Left ventricle myocardium superior (tissue), 1 donor: ENCODE measurements at regions not wholly inside any gene's neighbourhood (a gene's known extent, or its start where the extent isn't known, plus 50 kb on each side); places are given as distances from the start of the nearest gene placed in this dataset.

Source experiments
- ATAC-seq: fragments of 200-7000 bp; cut with Tn5 transposase; one replicate; pipeline ENCODE4 v1.9.1; 2020; ENCODE audit warnings: mild to moderate bottlenecking, moderate library complexity
- DNase-seq: peaks from one replicate; pipeline ENCODE4 v3.0.0-alpha.2; 2020
- intact Hi-C: fragments of 100-400 bp; cut with micrococcal nuclease; formaldehyde crosslinking; loops from one replicate; pipeline ENCODE4 v1.11.0; 2022
- donor health status: DM: no; HTN: yes; CAD: no; lungs with severe emphysema.

- ATAC-seq (no peak), DNase-seq (peak; percentile 12)
Observed at GRCh38 chr10:78997635-78998618, 70.8 kb upstream of the ZMIZ1 start.

GRCh38 chr10:79001082-79001885 is 67.5 kb upstream of the ZMIZ1 start:
- ATAC-seq, result no peak
- peak; percentile 21 for DNase-seq
- intact Hi-C loops, result no loop called here

More at GRCh38 chr10:78997635-78998618, 70.8 kb upstream of the ZMIZ1 start:
- intact Hi-C loops, result no loop called here

DNA sequence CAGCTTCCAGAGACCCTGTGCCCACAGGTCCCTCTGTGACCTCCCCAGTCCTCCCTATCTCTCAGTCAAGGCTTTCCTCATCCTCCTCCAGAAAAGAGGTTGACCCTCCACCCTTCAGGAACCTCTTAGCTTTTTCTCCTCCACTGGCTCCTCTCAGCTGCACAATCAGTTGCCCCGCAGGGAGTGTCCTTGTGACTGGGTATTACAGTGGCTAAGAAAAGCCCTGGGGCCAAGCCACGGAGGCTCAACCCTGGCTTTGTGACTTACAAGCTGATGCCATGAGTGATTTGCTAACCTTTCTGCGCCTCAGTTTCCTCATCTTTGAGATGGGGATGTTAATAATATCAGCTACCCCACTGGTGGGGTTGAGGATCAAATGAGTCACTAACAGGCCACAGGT is 66.4 kb upstream of the ZMIZ1 start:
- no peak for ATAC-seq
- peak; percentile 6 for DNase-seq
- intact Hi-C loops, result no loop called here

- DNase-seq, result peak; percentile 42
- intact Hi-C loops, result no loop called here
- peak; percentile 77 for ATAC-seq
Observed at GRCh38 chr10:79003183-79004100, 65.3 kb upstream of the ZMIZ1 start.

GRCh38 chr10:79004311-79004710 is 64.5 kb upstream of the ZMIZ1 start:
- ATAC-seq (no peak), DNase-seq (peak; percentile 2)
- intact Hi-C loops, result no loop called here

DNA sequence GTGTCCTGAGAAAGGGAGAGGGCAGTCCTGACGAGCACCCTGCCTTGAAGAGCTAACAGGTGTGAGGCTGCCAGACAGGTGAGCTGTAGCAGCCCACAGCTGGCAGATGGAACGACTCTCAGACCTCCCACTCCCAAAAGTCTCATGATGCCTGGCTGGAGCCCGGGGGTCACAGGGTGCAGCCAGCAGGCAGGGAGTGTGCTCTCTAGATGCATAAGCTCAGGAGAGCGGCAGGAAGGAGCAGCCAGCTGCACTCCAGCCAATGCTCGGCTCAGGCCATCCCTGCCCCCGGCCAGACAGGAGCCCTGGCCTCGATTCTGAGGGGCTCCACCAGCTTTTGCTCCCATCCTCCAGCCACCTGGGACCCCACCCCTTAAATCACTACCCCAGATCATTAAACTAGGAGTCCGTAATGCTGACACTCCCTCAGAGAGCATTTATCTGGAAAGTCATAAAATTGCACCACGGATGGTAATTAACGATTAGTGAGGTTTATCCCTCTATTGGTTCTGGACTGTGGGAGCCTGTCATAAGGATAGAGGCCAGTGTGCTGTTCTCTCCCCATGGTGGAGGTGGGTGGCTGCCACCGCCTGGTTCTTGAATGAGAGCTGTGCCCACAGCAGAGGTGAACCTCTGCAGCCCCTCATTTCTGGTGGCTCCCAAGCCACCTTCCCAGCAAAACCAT is 63.5 kb upstream of the ZMIZ1 start:
- DNase-seq (peak; percentile 15), ATAC-seq (no peak)
- intact Hi-C loops, result no loop called here

DNA sequence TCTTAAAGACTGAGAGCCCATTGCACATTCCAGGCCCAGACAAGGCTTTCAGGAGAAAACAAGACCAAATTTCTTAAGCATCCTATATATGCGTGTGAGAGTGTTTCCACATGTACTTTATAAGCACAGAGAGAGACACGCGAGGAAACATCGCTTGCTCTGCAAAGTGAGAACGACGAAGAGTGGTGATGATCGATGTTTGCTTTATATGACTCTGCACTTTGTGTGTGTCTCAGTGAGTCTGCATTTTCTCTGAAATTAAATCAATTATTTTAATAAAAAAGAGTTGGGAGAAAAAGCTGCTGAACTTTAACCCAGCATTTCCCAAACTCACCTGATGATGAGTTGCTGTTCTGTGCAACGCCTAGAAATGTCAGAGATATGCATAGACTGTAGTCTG is 61.7 kb upstream of the ZMIZ1 start:
- intact Hi-C loops, result no loop called here
- ATAC-seq (no peak), DNase-seq (no peak)

DNA sequence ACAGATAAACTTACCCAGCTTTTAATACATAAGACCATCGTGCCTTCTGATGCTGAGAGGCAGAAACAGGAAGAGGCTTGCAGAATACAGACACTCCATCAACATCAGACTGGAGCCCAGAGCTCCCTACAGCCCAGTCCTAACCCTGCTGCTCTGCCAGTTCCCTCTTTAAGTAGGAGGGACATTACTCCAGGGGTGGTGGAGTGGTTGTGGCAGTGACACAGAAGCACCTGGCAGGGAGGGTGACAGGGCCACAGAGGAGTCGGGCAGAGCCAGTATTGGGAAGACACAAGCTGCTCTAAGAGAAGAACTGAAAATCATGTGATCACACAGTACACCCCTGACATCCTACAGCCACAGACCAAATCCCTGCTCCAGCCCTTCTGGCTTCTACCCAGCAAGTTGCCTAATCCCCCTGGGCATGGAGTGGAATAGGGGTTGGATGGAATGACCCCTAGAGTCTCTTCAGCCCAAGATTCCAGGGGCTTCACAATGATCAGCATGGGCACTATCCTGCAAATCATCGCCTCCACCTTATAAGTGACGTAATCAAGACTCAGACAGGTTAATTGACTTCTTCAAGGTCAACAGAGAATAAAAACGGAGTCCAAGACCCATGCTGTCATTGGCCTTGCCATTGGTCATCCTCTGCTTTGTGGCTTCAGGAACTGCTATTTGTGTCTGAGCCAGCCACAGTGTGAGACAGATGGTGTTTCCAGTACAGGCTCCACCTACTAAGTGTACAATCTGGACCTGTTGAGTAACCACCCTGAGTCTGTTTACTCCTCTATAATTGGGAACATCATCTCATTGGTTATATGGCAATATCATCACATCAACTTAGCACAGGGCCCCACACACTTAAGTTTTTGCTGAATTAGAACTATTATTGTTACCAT is 61.1 kb upstream of the ZMIZ1 start:
- peak; percentile 33 for DNase-seq
- intact Hi-C loops, result no loop called here
- ATAC-seq, result peak; percentile 67

GRCh38 chr10:79009145-79009544 is 59.6 kb upstream of the ZMIZ1 start:
- ATAC-seq (no peak), DNase-seq (no peak)
- intact Hi-C loops, result no loop called here

DNA sequence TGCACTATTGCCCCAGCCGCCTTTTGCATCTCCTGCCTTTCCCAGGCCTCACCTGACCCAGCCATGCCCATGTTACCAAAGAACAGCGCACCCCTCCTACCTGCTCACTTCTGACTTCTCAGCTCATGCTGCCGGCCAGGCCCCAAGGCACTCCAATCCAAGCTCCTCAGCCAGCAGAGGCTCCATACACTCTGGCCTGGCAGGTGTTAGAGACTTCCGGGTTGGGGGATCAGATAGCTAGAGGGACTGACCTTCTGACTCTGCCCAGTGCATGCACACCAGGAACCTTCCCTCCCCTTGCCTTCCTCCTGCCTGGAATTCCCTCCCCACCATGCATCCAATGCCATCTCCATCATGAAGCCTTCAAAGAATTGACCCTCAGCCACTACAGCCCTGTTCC is 56.2 kb upstream of the ZMIZ1 start:
- DNase-seq (no peak), ATAC-seq (no peak)
- intact Hi-C loops, result no loop called here

GRCh38 chr10:79013406-79013987 is 55.3 kb upstream of the ZMIZ1 start:
- intact Hi-C loops, result no loop called here
- no peak for ATAC-seq
- DNase-seq, result no peak

DNA sequence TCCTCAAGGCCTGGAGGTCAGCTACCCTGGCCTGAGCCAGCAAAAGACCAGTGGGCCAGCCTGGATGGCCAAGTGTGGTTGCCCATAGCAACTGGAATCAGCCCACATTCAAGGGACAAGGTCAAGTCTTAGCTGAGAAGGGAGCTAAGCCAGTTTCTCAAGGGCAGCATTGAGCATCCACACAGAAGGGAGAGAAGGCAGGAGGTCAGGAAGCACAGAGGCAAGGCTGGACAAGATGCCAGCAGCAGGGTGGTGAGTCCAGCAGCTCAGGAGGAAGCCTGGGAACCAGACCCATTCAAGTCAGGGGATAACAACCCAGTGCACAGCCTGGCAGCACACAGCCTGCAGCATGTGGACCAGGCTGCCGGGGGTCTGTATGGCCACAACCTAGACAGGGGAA is 54.0 kb upstream of the ZMIZ1 start:
- DNase-seq (no peak), ATAC-seq (no peak)
- intact Hi-C loops, result no loop called here

DNA sequence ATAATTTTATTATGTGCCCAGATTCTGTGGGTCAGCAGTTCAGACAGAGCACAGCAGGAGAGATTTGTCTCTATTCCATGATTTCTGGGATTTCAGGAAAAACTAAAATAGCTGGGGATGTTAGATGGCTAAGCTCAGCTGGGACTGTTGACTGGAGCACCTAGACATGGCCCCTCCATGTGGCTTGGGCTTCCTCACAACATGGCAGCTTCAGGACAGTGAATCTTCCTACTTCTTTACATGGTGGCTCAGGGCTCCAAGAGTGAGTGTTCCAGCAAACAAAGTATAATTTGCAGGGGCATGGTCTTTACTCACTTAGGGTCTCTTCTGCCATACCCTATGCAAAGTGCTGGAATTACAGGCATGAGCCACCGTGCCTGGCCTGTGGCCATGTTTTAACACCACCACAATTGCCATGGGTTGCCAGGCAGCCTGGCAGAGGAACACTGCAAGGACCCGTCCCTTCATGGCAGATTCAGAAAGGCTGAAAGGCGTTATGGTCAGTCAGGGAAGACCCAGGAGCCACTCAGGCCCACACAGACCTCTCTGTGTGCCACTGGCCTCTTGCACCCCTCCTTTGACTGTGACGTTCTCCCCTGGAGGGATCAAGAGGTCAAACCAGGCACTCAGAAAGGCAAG is 50.8 kb upstream of the ZMIZ1 start:
- DNase-seq (no peak), ATAC-seq (no peak)
- intact Hi-C loops, result no loop called here

GRCh38 chr10:79018521-79019011 is 50.2 kb upstream of the ZMIZ1 start:
- intact Hi-C loops, result no loop called here
- ATAC-seq (no peak), DNase-seq (no peak)
